ENCODE measurements at regions not wholly inside any gene's neighbourhood (a gene's known extent, or its start where the extent isn't known, plus 50 kb on each side); places are given as distances from the start of the nearest gene placed in this dataset.
A peak's percentile ranks its signal among the peaks of the same experiment; 100 is the strongest.
"Not testable (repeated sequence)": the region's sequence is repeated elsewhere in the genome, so short reads cannot be mapped to it uniquely, and the experiment has no call there.

DNA sequence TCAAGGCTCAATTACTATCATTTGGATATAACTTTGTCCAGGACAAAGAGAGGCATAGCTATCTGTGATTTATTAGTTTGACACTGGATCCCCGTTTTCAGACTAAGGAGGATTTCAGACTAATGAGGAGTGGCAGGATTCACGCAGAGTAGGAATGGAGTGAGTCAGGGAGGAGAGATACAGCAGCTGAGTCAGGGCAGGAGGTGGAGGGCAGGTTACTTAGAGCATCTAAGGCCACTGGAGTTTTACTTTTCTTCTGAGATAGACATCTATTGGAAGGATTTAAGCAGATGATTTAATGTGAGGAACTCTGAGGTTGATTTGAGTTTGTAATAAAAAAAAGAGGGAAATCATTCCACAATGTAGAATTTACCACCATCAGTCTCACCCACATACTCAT lies 110.6 kb downstream of the RPIA start:
- DNase-seq, result not testable (repeated sequence)

DNA sequence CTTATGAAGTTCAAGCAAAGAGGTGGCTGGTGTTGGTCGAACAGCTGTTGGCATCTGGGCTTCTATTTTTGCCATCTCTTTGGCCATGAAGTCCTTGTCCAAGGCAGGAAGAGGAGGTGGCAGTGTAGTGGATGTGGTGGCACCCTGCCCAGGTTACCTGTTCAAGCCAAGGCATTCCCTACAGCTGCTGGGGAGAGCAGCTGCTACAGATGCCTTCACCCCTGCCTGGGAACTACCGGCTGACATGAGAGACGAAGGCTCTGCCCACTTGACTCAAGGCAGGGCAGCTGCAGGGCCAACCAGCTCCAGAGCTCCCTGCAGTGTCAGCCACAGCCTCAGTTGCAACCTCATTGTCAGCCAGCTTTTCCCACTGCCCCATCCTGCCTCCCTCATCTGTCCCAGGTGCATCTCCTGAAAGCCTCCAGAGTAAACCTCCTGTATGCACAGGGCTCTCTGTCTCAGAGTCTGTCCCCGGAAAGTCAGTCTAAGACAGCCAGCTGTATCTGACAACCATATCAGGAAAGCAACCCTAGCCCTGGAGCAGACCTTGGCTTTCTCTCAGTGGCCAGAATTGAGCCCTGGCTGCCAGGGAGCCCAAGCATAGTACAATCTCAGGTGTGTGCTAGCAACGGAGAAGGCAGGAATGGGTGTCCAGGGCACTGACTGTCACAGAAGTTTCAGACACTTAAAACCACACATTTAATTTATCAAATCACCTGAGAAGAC lies 115.9 kb downstream of the RPIA start:
- DNase-seq, result no peak

DNA sequence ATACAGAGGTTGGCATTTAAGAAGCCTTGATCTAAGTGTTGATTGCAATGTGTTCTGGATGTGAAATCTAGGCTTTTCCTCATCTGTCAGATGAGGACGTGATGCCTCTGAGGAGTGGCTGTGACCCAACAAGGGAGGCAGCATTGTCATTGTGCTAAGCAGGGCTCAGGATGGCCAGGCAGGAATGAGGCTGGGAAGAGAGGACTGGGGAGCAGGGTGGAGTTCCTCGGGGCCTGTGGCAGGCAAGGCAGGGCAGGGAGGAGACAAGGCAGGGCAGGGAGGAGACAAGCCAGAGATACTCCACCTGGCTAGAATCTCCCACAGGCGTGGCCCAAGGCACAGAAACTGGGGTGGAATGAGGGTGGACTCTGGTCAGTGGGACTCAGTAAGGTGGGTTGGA lies 116.6 kb downstream of the RPIA start:
- no peak for DNase-seq

DNA sequence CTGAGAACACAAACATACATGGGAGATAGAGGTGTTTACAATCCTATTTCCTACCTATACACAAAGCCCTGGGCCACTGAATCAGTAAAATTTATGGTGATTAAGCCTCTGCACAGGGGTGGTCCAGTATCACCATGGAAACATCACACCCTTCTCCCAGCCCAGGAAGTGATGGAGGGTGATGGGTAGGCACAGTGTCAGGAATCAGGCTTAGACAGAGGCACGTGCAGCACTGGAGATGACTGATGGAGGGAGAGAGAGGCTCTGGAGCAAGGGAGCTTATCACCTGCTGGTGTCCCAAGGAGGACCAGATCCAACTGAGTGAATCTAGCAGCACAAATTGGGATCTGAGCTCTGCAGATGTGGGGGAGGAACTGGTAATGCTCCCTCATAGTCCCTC lies 117.2 kb downstream of the RPIA start:
- no peak for DNase-seq

DNA sequence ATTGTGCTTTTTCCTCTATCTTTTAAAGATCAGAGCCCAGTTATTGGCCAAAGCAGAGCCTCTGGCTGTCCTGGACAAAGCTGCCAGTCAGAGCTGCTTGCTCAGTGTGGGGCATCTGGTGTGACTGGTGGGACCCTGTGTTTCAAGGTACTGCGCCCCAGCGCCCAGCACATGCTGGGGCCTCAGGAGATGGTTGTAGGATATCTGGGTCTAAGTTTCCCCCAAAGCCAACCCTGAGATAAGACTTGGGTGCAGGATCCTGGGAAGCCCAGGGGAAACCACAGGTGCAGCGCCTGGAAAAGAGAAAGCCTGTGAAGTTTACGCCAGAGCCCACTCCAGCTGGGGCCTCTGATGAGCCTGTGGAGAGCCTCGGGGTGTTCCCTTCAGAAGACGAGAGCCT lies 117.7 kb downstream of the RPIA start:
- DNase-seq, result no peak

DNA sequence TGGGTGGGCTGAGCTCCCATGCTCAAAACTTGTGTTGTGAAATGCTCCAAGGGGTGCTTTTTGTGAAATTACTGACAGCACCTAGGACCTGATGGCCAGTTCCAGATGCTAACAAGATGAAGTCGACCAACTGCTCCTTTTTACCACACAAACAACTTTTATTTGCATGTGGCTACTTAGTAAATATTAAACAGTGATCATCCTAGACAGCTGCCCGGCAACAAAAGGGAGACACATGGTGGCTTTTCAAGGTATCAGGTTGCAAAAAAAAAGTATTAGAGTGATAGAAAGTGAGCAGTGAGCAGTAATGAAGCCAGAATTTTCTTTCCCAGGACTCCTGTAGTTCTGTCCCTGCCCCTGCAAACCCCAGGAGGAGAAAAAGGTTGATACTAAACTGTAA lies 118.5 kb downstream of the RPIA start:
- DNase-seq, result no peak

DNA sequence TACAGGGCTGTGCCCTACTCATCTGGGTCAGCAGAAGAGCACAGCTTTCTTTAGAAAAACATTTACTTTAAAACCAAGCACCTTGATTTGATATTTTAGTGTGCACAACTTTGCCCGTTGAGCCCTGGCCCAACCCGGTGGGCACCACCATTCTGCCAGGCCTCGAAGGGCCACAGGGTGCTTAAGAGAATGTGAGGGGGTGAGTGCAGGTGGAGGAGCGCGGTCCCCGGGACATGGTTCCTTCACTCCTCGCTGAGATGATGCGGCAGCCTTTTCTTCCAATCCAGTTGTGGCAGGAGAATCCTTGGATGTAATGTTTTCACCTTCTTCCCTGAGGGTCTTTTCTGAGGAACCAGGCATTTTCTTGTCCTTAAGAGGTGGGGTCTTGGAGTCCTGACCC lies 119.0 kb downstream of the RPIA start:
- DNase-seq, result no peak

DNA sequence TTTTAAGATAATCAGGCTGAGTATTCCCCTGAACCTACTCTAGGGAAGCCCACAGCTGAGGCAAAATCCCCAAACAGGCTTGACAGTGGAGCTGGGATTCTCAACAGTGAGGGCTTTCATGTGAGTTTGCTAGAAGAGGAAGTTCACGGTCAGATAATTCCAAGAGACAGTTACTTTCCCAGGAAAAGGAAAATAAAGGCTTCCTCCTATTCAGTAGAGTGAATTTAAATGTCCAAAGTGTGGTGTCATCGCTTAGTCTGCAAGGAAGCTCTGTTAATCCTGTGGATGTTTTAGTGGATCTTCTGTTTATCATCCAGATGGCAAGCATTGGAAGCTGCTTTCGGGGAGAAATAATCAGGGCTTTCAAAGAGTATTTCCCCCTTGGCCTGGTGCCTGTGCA lies 119.8 kb downstream of the RPIA start:
- no peak for DNase-seq

DNA sequence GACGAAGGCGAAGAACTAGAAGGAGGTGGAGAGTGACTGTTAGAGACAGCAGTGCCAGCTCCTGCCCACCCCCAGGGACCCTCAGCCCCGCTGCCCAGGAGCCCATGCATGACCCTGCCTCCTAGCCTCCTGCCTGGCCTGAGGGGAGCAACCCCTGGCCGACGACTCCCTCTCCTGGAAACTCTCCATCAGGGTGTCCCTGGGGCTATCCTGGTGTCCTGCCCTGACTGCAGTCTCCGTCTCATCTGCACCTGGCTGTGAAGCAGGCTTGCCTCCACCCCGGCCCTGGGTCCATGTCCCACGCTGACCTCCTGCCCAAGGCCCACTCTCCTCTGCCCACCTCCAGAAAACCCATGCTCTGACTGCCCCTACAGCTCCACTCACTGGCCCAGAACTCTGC lies 120.2 kb downstream of the RPIA start:
- DNase-seq, result no peak

DNA sequence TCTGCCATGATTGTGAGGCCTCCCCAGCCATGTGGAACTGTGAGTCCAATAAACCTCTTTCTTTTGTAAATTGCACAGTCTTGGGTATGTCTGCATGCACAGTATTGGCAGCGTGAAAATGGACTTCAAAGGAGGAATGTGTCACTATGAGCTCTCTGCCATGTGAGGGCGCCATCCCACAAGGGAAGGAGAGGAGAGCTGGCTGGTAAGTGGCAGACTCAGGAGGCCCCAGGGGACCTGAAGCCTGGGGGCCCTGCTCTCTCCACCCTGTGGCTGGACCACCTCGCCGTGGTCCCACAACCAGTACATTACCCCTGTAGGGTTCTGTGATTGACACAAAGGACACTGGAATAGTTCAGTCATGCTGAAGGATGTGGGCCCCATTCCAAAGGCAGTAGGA lies 122.1 kb downstream of the RPIA start:
- no peak for DNase-seq

DNA sequence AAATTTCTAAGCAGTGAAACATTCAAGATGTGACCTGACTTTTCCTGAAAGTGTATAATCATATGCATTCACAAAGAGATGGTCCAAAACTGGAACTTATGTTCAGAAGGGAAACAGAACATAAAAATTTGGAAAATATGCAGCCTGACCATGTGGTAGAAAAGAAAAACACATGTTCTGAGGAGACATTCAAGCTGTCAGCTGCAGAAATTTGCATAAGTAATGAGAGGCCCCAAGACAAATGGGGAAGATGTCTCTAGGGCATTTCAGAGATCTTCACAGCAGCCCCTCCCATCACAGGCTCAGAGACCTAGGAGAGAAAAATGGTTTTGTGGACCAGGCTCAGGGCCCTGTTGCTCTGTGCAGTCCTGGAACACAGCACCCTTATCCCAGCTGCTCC lies 123.8 kb downstream of the RPIA start:
- DNase-seq, result no peak

DNA sequence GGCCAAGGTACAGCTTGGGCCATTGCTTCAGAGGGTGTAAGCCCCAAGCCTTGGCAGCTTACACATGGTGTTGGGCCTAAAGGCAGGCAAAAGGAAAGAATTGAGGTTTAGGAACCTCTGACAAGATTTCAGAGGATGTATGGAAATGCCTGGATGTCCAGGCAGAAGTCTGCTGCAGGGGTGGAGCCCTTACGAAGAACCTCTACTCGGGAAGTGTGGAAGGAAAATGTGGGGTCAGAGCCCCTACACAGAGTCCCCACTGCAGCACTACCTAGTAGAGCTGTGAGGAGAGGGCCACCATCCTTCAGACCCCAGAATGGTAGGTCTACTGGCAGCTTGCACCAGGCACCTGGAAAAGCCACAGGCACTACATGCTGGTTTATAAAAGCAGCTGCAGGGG lies 124.2 kb downstream of the RPIA start:
- no peak for DNase-seq

DNA sequence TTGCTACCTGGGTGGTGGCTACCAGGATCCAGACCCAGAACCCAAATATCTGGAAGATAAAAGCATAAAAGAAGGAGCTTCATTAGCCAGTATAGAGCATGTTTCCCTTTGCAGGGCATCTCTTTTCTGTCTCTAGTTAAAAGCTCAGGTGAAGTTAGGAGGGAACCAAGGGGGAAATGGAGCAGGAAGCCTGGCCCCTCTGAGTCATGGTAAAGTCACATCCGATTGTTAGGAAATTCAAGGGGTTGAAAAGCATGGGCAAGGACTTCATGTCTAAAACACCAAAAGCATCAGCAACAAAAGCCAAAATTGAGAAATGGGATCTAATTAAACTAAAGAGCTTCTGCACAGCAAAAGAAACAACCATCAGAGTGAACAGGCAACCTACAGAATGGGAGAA lies 126.9 kb downstream of the RPIA start:
- no peak for DNase-seq

DNA sequence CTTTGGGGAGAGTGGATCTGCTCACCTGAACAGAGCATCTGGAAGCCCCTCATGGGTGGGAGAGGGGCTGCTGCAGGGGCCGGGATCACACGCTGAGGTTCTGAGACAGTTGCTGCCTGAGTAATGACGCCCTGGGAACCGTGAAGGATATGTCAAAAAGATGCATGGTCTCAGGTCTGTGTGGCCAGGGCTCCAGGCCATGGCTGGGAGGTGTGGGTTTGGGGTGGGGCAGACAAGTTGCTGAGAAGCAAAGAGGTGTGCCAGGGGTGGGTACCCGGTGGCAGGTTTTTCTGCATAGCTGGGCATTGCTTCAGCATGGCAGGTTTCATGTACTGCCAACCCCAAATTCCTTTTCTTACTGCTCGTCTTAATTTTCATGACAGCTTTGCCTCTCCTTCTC lies 133.5 kb downstream of the RPIA start:
- DNase-seq, result no peak

DNA sequence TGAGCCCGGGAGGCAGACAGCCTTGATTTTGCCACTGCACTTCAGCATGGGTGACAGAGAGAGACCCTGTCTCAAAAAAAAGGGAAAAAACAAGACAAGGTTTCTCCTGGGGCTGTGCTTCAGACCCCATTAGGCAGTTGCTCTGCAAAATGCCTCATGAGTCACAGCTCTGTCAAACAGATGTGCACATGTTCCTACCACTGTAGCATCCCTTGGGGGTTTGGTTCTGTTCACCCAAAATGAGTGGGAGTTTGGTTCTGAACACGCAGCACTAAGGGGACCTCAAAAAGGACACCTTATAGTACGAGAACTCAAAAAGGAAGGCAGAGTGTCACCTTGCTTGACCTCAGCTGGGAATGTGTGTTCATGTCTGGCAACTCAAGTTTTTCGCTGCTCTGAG lies 134.9 kb downstream of the RPIA start:
- no peak for DNase-seq

DNA sequence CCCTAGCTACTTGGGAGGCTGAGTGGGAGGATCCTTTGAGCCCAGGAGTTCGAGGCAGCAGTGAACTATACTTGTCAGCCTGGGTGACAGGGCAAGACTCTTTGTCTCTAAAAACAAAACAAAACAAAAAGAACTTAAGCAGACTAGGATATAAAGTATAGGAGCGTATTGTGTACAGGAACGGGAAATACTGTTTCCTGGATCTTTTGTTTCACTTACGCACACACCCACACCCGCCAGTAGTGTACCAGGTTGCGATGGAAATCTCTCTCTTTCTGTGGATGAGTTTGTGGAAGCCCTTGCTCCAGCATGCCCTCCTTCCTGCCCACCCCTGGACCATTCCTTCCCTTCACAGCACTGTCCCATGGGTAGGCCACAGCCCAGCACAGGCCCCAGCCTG lies 136.3 kb downstream of the RPIA start:
- DNase-seq, result no peak

DNA sequence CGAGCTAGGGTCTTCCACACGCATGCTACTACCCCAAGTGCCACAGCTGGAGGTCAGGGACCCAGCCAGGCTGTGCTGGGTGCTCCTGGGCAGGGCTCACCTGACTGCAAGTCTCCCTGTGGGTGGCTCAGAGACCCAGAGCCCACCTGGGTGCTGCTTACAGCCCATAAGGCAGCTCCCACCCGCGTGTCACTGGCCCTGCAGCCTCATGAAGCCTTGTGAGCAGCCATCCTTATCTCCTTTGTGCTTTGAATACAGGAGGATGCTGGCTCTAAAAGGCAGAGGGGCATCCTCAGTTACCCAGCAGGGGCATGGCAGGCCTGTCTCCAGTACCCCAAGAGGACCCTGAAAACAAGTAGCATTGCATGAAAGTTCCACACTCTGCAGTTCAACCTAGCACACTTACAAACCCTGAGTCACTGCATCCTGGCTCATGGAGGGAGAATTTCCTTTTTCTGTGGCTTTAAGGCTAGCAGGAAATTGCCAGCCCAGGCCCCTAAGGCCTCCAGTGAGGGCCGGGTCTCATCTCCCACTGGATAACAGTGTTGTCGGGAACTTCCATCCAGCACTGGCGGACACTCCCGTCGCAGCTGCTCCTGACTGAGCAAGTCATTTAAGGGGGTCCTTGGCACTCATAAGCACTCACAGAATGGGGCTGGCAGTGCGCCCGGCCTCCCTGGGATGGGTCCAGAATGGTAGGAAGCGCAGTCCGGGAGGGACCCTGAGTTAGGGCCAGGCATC lies 137.1 kb downstream of the RPIA start:
- no peak for DNase-seq

DNA sequence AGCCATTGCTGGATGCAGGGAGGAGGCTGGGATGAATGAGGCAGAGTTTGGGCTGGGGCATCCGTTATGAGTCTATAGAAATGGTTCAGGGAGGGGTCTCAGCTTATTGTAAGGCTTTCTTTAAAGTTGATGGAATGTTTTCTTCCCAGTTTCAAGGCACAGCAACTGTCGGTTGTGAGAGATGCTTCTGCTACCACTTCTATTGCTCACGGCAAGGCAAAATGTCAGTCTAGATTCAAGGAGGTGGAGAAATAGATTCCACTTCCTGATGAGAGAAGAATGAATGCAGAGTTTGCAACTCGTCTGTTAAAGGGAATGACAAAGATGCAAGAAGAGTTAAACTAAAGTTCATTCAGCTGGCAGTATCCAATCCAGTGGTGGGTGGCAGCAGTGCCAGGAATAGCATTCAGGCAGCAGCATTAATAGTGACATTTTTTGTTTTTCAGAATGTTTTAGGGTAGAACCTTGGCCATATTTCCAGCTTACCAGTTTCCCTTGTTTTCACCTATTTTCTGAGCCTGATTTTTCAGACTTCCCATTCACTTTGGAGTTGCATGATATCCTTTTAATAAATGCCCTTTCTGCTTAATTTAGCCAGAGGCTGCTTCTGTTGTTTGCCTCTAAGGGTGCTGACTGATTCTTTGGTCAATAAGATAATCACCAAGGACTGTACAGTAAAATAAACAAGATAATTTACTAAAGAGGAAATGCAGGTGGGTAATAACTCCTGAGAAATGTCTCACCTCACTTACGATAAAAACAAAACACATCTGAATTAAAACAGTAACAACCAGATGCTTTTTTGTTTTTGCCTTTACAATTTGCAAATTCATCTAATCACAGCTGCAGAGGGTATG lies 138.4 kb downstream of the RPIA start:
- no peak for DNase-seq

DNA sequence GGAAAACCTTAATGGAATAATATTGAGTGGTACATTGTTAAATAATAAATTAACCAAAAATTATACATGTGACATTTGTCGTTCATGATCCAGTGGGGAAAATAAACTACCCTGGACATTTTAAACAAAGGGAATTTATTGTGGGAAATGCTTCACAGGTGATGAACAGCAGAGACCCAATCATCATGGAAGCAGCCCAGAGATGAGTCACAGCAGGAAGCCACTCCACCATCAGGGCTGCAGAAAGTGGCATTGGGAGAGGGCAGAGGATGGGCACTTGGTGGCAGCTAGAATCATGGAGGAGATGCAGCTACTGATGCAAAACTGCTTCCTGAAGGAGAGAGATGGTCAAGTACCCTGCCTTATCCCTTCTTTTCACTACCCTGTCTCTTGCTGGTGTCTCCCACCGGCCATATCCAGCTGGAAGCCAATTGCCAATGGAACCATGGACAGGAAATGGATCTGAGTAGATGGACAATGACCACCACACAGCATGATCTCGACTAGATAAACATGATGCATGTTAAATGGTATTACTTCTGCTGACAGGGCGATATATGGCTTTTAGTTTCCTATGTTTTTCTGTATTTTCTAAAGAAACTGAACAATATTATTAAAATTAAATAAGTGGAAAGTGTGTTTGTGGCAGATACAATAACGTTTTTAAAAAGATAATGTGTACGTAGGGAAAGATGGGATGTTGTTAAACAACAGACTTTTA lies 139.8 kb downstream of the RPIA start:
- DNase-seq, result no peak

DNA sequence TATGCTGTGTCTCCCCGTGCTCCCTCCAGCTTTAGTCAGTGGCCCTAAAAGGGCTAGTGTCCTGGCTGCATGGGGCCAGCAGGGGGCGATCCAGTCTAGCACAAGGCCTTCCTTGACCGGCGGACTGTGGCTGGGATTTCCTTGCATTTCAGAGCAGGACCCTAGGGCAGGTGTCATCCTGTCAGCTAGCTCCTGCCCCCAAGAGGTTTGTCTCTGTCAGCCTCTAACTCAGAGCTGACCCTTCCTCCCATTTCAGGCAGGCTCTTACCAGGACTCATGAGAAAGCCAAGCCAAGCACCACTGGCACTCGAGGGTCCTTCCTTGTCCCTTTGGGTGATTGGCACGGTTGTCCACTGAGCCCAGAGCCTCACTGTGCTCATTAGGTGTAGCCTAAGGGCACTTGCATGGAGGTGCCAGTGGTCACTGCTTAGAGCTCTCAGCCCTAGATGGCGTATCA lies 140.3 kb downstream of the RPIA start:
- DNase-seq, result peak; percentile 4

DNA sequence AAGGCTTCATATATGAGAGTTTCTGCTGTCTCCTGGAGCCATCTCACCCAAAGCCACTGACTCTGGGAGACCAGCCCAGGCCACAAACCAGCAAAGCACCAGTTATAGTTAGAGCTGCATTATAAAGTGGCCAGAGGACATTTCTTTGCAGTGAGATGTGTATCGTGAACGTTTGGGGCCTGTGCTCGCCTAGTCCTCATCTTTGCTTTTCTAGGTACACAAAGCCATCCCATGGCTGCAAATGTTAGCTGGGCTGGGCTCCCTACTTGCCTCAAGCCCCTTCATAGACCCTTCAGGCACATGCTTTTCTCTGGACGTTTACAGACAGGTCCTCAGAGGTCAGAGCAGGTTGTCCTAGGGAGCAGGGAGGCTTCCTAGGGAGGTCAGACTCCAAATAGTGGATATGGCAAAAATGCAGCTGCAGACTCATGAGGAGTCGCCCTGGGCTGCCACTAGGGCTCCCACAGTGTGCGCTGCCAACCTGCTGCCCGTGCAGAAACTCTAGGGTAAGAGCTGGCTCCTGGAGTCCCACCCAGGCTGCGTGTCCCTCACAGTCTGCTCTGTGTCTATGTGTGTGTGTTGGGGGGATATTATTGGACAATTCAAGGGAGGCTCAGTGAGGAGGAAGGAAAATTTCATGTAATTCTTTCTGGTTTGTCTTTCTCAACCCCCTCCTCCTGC lies 141.0 kb downstream of the RPIA start:
- no peak for DNase-seq

DNA sequence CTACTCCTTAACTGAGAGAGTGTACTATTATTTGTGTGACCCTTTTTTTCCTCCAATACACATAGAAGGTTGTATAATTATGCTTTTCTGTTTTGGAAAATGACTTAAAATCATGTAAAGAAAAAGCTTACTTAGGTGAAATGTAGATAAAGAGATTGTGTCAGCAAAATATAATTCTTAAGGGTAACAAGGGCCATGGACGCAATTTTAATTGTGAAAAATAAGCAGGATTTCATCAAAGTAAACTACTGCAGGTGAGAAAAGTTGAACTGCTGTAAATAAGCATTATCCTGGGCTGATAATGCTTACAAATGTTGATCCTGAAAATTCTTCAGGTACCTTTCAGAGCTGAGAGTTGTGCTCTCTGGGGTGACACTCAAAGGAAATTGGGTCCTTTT lies 141.5 kb downstream of the RPIA start:
- no peak for DNase-seq

DNA sequence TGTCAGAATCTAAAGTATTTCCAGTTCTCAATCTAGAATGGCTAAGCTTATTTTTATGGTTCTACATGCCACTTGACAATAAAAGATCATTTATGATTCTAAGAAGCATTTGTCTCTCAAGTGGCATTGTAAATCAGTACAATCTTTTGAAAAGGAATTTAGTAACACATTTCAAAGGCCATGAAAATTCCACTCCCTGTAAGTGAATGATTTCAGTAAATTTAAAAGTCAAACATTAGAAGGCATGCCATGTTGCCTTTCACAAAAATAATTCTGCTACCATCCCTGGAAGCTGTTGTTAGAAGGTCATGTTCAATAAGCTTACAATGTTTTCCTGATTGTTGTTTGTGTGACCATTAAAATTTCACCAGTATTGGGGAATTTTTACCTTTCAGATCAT lies 142.9 kb downstream of the RPIA start:
- no peak for DNase-seq
